ENCODE measurements at regions not wholly inside any gene's neighbourhood (a gene's known extent, or its start where the extent isn't known, plus 50 kb on each side); places are given as distances from the start of the nearest gene placed in this dataset.
"Not testable (repeated sequence)": the region's sequence is repeated elsewhere in the genome, so short reads cannot be mapped to it uniquely, and the experiment has no call there.

DNA sequence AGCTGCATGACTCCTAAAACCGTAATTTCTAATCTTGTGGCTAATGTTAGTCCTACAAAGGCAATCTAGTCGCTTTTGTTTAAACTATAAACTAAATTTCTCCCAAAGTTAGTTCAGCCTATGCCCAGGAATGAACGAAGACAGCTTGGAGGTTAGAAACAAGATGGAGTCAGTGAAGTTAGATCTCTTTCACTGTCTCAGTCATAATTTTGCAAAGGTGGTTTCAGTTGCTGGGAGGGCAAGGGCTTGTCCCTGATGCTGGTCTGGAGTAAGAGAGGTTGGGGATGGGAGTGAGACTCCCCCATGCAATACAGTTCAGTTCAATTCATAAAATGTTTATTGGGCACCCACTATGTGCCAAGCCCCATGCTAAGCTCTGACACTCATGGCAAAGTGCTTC lies 362.1 kb downstream of the TYW1 start:
- DNase-seq (ENCODE audit: low spot score) = not testable (repeated sequence)

DNA sequence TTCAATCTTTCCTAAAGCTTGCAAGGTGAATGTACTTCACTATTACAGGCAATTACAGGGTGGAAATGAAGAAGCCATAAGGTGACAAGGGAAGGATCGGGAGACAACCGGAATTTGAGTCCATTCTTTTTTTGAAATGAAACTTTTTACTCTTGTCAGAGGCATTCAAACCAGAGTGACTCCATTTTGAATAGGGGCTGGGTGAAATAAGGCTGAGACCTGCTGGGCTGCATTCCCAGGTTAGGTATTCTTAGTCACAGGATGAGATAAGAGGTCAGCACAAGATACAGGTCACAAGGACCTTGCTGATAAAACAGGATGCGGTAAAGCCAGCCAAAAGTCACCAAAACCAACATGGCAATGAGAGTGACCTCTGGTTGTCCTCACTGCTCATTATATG lies 363.3 kb downstream of the TYW1 start:
- DNase-seq (ENCODE audit: low spot score) = no peak

DNA sequence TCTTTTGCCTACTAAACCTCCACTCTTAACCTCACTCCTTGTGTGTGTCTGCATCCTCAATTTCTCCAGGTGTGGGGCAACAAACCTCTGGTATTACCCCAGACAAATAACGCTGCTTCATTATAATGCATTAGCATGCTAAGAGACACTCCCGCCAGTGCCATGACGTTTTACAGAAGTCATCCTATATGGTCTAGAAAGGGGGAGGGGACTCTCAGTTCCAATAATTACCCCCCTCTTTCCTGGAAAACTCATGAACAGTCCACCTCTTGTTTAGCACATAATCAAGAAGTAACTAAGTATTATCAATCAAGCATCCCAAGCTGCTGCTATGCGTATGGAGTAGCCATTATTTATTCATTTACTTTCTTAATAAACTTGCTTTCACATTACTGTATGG lies 364.5 kb downstream of the TYW1 start:
- no peak for DNase-seq (ENCODE audit: low spot score)

DNA sequence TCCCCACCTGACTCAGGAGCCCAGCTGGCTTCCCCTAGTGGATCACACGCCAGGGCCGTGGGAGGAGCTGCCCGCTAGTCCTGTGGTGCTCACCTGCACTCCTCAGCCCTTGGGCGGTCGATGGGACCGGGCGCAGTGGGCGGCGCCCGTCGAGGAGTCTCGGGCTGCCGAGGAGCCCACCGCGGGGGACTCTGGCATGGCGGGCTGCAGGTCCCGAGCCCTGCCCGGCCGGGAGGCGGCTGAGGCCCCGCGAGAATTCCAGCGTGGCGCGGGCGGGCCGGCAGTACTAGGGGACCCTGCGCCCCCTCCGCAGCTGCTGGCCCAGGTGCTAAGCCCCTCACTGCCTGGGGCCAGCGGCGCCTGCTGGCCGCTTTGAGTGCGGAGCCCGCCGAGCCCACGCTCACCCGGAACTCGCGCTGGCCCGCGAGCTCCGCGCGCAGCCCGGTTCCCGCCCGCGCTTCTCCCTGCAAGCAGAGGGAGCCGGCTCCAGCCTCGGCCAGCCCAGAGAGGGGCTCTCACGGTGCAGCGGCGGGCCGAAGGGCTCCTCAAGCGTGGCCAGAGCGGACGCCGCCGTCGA lies 367.9 kb downstream of the TYW1 start:
- no peak for DNase-seq (ENCODE audit: low spot score)

DNA sequence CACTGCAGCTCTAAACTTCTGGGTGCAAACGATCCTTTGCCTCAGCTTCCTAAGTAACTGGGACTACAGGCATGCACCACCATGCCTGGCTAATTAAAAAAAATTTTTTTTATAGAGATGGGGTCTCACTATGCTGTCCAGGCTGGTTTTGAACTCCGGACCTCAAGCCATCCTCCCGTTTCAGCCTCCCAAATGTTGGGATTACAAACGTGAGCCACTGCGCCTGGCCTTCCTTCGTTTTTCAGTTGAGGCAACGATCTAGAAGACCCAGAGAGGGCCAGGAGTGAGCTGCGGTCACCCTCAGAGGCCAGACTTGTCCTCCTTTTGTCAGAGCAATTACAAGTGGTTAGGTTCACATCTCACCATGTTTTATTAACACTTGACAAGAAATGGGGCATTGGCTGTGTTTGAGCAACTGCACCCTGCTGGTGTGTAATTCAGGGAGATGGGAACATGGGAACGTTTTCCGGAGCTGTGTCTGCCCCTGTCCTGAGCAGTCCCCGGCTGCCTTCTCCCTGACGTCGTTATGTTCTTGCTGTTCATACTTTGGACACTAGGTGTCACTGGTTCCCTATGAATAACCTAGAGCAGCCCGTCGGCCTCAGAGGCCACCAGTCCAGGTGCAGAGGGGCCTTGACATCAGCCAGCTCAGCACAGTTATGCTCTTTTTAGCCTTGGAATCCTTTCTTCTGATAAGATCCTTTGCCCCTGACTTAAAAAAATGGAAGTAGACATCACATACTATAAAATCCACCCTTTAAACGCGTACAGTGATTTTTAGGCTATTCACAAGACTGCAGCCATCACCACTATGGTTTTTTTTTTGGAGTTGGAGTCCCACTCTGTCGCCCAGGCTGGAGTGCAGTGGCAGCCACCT lies 375.0 kb downstream of the TYW1 start:
- DNase-seq (ENCODE audit: low spot score) = peak; percentile 90

DNA sequence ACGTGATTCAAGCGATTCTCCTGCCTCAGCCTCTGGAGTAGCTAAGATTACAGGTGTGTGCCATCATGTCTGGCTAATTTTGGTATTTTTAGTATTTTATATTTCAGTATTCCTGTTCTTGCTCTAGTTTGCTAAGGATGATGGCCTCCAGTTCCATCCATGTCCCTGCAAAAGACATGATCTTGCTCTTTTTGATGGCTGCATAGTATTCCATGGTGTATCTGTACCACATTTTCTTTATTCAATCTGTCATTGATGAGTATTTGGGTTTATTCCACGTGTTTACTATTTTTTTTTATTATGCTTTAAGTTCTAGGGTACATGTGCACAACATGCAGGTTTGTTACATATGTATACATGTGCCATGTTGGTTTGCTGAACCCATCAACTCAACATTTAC lies 376.8 kb downstream of the TYW1 start:
- not testable (repeated sequence) for DNase-seq (ENCODE audit: low spot score)

DNA sequence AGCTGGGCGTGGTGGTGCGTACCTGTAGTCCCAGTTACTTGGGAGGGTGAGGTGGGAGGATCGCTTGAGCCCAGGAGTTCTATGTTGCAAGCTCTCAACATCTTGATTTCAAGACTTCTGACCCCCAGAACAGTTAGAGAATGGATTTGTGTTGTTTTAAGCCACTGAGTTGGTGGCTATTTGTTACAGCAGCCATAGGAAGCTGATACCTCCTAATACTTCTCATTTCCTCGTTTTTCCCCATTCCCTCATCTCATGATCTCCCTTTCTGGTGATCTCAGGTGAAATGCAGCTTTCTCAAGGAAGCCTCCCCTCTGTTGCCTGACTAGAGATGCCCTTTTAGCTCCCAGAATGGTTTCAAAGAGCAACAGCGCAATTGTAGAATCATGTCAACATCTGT lies 378.8 kb downstream of the TYW1 start:
- DNase-seq (ENCODE audit: low spot score) = no peak

DNA sequence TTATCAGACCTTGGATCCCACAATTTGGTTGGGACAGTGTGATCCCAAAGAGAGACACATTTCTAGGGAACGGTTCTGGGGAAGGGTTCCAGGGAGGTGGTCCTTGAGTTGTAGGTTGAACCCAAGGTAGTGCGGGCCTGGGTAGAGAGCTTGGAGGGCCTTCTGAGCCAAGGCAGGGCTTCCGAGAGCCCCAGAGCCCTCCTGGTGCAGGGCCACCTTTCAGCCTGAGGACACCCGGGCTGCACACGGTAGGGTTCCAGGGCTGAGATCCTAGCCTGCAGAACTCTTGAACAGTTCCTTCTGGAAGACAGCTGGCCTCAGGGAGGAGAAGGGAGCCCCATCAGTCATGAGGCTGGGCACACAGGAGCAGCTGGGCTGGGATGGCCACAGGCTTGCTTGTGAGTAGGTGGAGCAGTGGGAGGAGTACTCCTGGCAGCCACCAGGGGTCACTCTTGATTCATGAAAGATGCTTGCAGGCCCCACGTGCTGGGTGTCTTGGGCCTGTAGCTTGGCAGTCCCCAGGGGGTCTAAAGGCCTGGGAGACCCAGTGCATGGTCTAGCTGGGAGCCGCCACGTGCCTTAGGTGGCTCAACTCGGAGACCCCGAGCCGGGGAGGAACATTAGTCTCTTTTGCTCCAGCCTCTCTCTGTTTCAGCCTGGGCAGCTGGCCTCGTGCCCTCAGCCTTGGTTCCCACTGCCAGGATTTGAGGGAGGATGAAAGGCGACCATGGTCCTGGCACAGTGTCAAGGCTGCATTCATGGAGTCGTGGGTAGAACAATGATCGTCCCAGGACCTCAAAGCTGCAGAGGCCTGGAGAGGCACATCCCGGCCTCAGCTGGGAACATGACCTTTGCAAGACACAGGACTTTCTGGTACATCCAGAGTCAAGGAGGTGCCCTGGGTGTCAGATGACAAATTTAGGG lies 381.6 kb downstream of the TYW1 start:
- DNase-seq (ENCODE audit: low spot score) = peak; percentile 88

DNA sequence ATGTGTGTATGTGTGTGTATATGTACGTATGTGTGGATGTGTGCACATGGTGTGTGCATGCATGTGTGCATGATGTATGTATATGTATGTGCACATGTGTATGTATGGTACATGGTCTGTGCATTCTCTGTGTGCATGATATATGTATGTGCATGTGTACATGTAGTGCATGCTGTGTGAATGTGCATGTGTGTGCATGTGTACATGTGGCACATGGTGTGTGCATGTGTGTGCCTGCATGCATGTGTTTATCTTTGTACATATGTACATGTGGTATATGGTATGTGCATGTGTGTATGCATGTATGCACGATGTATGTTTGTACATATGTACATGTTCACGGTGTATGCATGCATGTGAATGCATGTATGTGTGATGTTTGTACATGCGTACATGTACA lies 383.7 kb downstream of the TYW1 start:
- DNase-seq (ENCODE audit: low spot score) = no peak

DNA sequence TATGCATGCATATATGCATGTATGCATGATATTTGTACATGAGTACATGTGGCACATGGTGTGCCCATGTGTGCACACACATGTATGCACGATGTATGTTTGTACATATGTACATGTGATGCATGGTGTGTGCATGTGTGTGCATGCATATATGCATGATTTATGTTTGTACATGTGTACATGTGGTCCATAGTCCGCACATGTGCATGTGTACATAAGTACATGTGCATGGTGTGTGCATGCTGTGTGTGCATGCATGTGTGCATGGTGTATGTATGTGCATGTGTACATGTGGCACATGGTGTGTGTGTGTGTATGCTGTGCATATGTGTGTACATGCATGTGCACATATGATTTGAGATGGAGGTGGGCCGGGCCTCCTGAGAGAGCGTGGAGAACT lies 384.2 kb downstream of the TYW1 start:
- no peak for DNase-seq (ENCODE audit: low spot score)

DNA sequence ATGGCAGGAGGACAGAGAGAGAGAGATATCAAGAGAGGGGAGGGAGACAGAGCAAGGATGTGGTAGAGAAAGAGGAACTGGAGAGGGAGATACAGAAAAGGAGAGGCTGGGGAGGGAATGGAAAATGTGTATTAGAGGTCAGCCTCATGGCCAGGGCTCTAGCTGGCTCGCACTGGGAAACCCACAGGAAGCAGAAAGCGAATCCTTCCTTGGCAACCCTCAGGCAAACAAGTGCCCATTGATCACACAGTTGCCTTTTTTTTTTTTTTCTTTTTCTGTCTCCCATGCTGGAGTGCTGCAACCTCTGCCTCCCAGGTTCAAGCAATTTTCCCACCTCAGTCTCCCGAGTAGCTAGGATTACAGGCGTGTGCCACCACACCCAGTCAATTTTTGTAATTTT lies 391.2 kb downstream of the TYW1 start:
- DNase-seq (ENCODE audit: low spot score) = no peak

DNA sequence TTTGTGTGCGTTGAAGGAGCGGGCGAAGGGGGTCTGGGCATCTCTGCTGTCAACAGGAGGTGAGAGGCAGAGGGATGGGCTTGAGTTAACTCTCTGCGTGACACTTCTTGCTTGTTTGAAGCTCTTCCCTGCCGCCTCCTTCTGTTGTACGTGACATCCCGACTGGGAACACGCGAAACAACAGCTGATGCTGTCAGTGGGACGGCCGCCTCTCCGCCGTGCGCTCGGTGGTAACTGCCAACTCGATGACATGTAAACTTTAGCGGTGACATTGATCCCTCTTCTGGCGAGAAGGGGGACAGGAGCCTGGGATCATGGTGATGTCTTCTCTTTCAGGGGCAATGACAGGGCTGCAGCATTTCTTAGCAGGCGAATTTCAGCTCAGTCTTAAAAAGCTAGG lies 394.5 kb downstream of the TYW1 start:
- no peak for DNase-seq (ENCODE audit: low spot score)

DNA sequence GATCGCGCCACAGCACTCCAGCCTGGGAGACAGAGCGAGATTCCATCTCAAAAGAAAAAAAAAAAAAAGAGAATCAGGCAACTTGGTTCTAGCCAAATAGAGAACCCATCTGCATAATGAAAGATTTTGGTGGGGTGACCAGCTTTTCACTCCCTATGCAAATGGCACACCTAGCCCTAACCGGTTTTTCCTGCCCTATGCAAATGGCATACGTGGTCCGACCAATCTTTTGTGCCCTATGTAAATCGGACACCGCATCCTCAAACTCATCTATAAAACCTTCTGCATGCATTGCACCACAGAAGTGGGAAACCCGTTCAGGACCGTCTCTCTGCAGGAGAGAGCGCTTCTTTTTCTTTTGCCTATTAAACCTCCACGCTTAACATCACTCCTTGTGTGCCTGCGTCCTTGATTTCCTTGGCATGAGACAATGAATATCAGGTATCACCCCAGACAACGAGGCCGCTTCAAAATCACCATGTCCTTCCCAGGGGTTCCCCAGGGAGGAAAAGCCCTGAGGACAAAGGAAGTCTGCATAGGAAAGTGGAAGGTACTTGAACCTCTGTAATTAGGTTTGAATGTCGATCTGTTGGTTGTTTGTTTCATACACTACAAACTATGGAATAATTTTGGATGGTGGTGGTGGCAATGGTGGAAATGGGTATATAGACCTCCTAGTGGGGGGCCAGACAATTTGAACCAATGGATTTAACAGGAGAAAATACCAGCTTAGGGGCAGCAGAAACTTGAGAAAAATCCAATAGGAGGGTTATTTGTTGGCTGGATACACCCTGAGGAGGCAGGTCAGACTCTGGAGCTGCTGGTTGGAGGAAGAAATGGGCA lies 396.2 kb downstream of the TYW1 start:
- peak; percentile 3 for DNase-seq (ENCODE audit: low spot score)

DNA sequence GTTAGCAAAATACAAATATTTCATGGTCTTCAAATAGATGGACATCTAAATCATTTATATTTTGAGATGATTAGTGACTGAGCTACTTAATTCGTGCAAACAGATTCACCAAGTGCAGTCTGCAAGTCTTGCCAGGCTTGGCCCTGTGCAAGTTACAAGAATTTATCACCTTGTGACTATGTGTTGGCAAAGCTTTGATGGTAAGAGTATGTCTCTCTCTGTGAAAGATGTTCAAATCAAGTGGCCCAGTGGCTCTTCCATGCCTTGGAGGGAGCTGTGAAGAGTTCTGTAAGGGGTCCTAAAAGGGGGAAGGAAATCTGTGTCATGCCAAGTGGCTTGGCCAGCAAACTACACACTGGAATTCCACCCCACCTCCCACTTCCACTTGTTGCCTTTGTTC lies 397.3 kb downstream of the TYW1 start:
- DNase-seq (ENCODE audit: low spot score) = no peak

DNA sequence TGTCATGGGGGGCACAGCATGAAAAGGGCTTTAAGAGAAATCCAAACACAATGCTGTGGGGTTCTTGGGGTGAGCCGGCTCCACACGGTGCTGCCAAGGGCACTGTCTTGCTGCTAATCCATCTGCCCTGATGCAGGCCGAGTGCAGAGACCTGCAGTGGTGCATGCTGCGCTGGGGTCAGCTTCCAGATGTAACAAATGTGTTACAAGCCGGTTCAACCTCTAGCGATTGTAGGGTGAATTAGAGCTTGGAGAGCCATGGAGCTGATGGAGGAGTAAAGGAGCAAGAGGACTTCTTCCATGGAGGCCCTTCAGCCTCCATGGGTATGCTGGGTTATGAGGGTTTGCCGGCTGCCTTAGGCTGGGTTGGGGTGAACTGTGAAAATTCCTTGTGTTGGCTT lies 402.3 kb downstream of the TYW1 start:
- DNase-seq (ENCODE audit: low spot score) = no peak

DNA sequence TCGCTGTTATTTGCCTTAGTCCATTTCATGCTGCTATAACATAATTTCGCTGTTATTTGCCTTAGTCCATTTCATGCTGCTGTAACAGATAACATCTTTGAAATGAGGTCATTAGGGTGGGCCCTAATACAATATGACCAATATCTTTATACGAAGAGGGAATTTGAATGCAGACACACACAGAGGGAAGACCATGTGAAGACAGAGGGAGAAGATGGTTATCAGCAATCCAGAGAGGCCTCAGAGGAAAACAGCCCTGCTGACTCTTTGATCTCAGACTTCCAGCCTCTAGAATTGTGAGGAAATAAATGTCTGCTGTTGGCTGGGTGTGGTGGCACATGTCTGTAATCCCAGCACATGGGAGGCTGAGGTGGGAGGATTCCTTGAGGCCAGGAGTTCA lies 404.9 kb downstream of the TYW1 start:
- DNase-seq (ENCODE audit: low spot score) = no peak

DNA sequence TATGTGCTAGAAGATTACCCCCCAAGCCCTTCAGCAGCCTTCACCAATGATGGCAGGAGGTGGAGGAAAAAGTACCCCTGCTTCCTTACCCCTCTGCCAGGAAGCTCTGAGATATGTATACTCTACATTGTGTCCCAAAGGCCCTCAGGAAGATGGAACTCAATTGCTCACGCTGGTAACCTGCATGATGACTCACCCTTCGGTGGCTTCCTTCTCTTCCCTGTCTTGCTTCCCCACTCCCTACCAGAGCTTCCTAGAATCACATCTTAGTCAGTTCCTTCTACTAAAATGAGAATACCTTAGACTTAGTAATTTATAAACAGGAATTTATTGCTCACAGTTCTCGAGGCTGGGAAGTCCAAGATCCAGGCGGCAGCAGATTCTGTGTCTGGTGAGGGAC lies 405.6 kb downstream of the TYW1 start:
- DNase-seq (ENCODE audit: low spot score) = no peak

DNA sequence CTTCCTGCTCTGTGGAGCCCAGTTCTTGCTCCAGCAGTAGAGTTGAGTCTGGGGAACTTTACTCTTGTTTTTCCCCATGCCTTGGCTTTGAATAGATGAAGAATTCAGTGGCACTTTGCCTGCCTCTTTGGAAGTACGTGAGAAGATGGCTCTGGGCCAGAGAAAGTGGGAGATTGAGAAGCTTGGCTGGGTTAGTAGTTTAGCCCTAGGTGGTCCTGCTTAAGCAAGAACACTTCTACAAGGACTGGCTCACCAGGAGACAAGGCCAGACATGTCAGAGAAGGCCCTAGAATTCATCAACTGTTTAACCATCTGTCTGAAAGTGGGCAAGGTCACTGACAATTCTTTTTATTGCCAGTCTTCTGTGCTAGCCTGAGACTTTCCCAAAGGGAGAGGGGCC lies 410.3 kb downstream of the TYW1 start:
- DNase-seq (ENCODE audit: low spot score) = no peak

DNA sequence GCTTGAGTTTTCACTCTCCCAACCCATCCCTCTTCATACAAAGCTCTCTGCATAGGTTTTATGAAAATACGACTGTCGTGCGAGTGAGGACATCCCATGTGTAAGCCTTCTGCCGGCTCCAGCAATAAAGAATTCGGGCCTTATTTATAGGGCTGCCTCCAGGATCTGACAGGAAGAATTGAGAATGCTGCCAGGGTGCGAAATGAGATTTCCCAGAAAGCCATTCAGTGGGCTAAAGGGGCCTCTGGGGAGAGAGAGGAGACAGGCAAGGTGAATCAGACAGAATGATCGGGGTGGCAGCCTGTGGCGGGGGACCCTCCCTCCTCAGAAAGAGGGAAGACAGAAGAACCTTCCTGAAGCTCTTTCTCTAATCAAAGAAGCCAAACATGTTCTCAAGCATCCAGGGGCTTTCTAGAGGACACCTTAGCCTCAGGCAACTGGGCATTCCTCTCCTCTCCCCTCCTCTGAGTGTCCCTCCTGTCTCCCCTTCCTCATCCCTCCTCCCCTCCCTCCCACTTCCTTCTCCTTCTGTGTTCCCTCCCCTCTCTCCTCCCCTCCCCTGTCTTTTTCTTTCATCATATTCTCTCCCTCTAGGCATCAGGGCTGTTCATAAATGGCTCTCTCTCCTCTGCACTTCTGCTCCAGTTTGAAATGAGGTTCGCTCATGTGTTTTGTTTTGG lies 410.9 kb downstream of the TYW1 start:
- DNase-seq (ENCODE audit: low spot score) = no peak

DNA sequence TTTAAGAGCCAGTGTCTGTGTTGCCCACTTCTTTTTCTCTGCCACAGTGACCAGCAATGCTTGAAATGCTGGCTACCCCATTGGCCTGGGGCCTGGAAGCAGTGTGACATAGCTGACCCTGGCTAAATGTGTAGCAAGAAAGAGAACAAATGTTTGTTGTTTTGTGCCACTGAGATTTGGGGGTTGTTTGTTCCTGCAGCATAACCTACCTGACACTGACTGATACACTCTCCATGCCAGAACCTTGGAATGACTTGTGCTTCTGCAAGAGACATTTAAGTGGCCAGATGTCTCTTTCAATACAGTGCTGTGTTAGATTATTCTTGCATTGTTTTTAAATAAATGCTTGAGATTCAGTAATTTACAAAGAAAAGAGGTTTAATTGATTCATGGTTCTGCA lies 411.5 kb downstream of the TYW1 start:
- DNase-seq (ENCODE audit: low spot score) = no peak

DNA sequence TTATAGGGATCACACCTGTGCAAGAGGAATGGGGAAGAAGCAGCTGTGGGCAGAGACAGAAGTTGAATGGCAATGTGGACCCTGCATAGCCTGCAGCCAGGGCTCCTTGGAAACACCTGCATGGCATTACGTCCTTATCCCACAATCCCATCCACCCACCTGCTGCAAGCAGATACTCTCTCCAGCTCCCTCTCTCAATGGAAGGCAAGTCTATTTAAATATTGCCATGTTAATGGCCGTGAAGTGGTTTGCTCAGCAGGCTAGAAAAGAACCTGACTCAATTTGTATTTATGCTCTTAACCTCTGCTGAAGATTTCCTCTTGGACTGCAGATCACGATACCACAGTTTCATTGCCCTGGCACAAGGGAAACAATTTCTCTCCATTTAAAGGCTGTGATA lies 417.0 kb downstream of the TYW1 start:
- DNase-seq (ENCODE audit: low spot score) = no peak
